GM19239 (cell line): ENCODE measurements at regions not wholly inside any gene's neighbourhood (a gene's known extent, or its start where the extent isn't known, plus 50 kb on each side); places are given as distances from the start of the nearest gene placed in this dataset.
"Not testable (repeated sequence)": the region's sequence is repeated elsewhere in the genome, so short reads cannot be mapped to it uniquely, and the experiment has no call there.

ENCODE experiments used
- DNase-seq: peaks from one replicate; pipeline ENCODE4 v3.0.0; 2011; ENCODE audit warnings: low spot score; ENCODE audit not compliant: insufficient read length
- FAIRE-seq: peaks from 2 replicates; lab custom pipeline; 2011; peaks lifted over from hg19 to GRCh38; lab: Jason Lieb, UNC

- not testable (repeated sequence) for DNase-seq, FAIRE-seq
Observed at GRCh38 chr6:71360556-71361335, 72.1 kb downstream of the OGFRL1 start.

GRCh38 chr6:71364889-71365542, 76.4 kb downstream of the OGFRL1 start:
- DNase-seq: no peak
- FAIRE-seq: peak; percentile 78

GRCh38 chr6:71367756-71368155, 79.1 kb downstream of the OGFRL1 start:
- FAIRE-seq: peak; percentile 8
- no peak for DNase-seq

- no peak for DNase-seq
- no peak for FAIRE-seq
Observed at GRCh38 chr6:71368284-71368683, 79.7 kb downstream of the OGFRL1 start.

- FAIRE-seq: no peak
- no peak for DNase-seq
Observed at GRCh38 chr6:71371559-71371958, 82.9 kb downstream of the OGFRL1 start.

GRCh38 chr6:71373943-71374342, 85.3 kb downstream of the OGFRL1 start:
- FAIRE-seq (no peak), DNase-seq (no peak)

- FAIRE-seq (no peak), DNase-seq (no peak)
Observed at GRCh38 chr6:71375676-71376075, 87.1 kb downstream of the OGFRL1 start.

GRCh38 chr6:71376830-71377229, 88.2 kb downstream of the OGFRL1 start:
- FAIRE-seq (no peak), DNase-seq (no peak)

GRCh38 chr6:71383476-71383875, 94.9 kb downstream of the OGFRL1 start:
- FAIRE-seq (no peak), DNase-seq (no peak)

GRCh38 chr6:71383901-71384489, 95.4 kb downstream of the OGFRL1 start:
- no peak for DNase-seq
- peak; percentile 80 for FAIRE-seq

GRCh38 chr6:71385111-71385822, 96.7 kb downstream of the OGFRL1 start:
- no peak for FAIRE-seq
- no peak for DNase-seq

- no peak for FAIRE-seq
Observed at GRCh38 chr6:71386215-71386614, 97.6 kb downstream of the OGFRL1 start.

GRCh38 chr6:71387179-71387578, 98.6 kb downstream of the OGFRL1 start:
- DNase-seq (no peak), FAIRE-seq (peak; percentile 71)

More at GRCh38 chr6:71386215-71386614, 97.6 kb downstream of the OGFRL1 start:
- DNase-seq: no peak

GRCh38 chr6:71388068-71388744, 99.6 kb downstream of the OGFRL1 start:
- no peak for DNase-seq

GRCh38 chr6:71388856-71389527, 100.4 kb downstream of the OGFRL1 start:
- DNase-seq (no peak), FAIRE-seq (no peak)

More at GRCh38 chr6:71388068-71388744, 99.6 kb downstream of the OGFRL1 start:
- FAIRE-seq: no peak

GRCh38 chr6:71391126-71391525, 102.5 kb downstream of the OGFRL1 start:
- DNase-seq: no peak
- no peak for FAIRE-seq

- no peak for DNase-seq
- FAIRE-seq: no peak
Observed at GRCh38 chr6:71392276-71392675, 103.7 kb downstream of the OGFRL1 start.

GRCh38 chr6:71393471-71393870, 104.9 kb downstream of the OGFRL1 start:
- DNase-seq (no peak), FAIRE-seq (no peak)

- FAIRE-seq (no peak), DNase-seq (no peak)
Observed at GRCh38 chr6:71393981-71394432, 105.4 kb downstream of the OGFRL1 start.
